ENCODE measurements at regions not wholly inside any gene's neighbourhood (a gene's known extent, or its start where the extent isn't known, plus 50 kb on each side); places are given as distances from the start of the nearest gene placed in this dataset.

DNA sequence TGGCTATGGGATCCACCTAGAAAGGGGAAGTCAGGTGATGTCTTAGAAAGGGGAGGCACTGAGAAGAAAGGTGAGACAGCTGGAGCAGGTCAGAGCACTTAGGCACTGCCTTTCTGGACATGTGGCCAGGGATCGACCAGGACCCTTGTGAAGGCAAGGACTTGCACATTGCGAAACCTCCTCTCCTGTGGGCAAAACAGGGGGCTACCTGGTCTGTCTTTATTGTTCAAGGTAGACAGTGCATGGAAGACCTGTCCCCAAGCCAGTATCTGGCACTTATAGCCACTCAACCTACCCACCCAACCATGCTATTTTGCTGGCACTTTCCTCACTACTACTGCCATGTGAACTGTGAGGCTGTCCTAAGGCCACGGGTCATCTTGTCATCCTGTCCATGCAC, 67.2 kb downstream of the NAV1 start (continued):
- TF ChIP-seq KDM1A (IDR thresholded peaks at IDR 0.05; ENCODE audit: borderline replicate concordance), result no peak

DNA sequence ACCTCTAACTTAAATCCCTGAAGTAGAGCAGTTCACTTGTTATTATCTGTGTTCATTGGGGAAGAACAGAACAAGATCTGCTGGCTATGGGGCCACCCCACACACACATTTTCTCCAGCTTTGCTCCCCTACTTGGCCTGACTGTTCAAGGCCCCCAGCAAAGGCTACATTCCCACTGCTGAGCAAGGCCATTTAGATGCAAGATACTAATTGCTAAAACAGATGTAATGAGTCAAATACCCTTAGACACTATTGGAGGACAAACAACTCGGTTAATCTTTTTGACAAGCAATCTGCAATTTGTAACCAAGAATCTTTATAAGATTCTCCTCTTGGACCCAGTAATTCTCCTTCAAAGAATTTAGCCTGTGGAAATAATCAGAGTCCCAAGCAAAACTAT, 67.7 kb downstream of the NAV1 start:
- WGBS (ENCODE audit: insufficient coverage, insufficient replicate concordance, low lambda C conversion rate, missing lambda C conversion rate), result 4% methylated on average over 1 of the region's 1 CpG
- no peaks in the 10 kb centered on the region for H3K36me3 ChIP-seq (ENCODE audit: control insufficient read depth in 2 of 2, insufficient read depth in 2 of 2, low read length in 1 of 2)
- DNase-seq (ENCODE audit: low read depth, low spot score) (no peak), FAIRE-seq (no peak), ATAC-seq (no peak)
- no peaks in the 10 kb centered on the region for H4K20me1 ChIP-seq (ENCODE audit: control insufficient read depth, insufficient read depth)
- no peak overlapping the region for H2AFZ ChIP-seq (ENCODE audit: control insufficient read depth, low read depth, low read length)
- no peaks in the 10 kb centered on the region for H3K79me2 ChIP-seq (ENCODE audit: control insufficient read depth, insufficient read depth, low read length)
- ChIA-PET RAD21 (ENCODE audit: unreplicated experiment) (no interaction called here), CTCF (no interaction called here), SMC1A (ENCODE audit: uncharacterized antibody, unreplicated experiment) (no interaction called here), POLR2A (no interaction called here)
- in situ Hi-C loops (cut with MboI) (no loop called here), intact Hi-C loops (cut with micrococcal nuclease; ENCODE audit: unreplicated experiment) (no loop called here)
- H3K27ac ChIP-seq (ENCODE audit: control insufficient read depth, insufficient read depth), result no peak overlapping the region
- no peak overlapping the region for H3K4me3 ChIP-seq
- no peak overlapping the region for H3K9ac ChIP-seq (ENCODE audit: control insufficient read depth, insufficient read depth, low read length)
- BruUV-seq (replicated peaks), result no TSS peak
- TF ChIP-seq TAF1 (IDR thresholded peaks at IDR 0.05; ENCODE audit: borderline replicate concordance, low read depth, low read length) (no peak), FOXK2 (IDR thresholded peaks at IDR 0.05) (no peak), LARP7 (IDR thresholded peaks at IDR 0.05) (no peak), KLF5 (IDR thresholded peaks at IDR 0.05; ENCODE audit: partially characterized antibody) (no peak), NFYB (IDR thresholded peaks at IDR 0.05; ENCODE audit: insufficient read depth, low read depth, low read length) (no peak), TBL1XR1 (IDR thresholded peaks at IDR 0.05; ENCODE audit: low read depth, low read length) (no peak)
- TF ChIP-seq, protein P1, sequence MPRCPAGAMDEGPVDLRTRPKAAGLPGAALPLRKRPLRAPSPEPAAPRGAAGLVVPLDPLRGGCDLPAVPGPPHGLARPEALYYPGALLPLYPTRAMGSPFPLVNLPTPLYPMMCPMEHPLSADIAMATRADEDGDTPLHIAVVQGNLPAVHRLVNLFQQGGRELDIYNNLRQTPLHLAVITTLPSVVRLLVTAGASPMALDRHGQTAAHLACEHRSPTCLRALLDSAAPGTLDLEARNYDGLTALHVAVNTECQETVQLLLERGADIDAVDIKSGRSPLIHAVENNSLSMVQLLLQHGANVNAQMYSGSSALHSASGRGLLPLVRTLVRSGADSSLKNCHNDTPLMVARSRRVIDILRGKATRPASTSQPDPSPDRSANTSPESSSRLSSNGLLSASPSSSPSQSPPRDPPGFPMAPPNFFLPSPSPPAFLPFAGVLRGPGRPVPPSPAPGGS (IDR thresholded peaks at IDR 0.05; ENCODE audit: borderline replicate concordance, insufficient read depth, low read depth, low read length, poor library complexity, severe bottlenecking), result no peak
- TF ChIP-seq, protein P2, sequence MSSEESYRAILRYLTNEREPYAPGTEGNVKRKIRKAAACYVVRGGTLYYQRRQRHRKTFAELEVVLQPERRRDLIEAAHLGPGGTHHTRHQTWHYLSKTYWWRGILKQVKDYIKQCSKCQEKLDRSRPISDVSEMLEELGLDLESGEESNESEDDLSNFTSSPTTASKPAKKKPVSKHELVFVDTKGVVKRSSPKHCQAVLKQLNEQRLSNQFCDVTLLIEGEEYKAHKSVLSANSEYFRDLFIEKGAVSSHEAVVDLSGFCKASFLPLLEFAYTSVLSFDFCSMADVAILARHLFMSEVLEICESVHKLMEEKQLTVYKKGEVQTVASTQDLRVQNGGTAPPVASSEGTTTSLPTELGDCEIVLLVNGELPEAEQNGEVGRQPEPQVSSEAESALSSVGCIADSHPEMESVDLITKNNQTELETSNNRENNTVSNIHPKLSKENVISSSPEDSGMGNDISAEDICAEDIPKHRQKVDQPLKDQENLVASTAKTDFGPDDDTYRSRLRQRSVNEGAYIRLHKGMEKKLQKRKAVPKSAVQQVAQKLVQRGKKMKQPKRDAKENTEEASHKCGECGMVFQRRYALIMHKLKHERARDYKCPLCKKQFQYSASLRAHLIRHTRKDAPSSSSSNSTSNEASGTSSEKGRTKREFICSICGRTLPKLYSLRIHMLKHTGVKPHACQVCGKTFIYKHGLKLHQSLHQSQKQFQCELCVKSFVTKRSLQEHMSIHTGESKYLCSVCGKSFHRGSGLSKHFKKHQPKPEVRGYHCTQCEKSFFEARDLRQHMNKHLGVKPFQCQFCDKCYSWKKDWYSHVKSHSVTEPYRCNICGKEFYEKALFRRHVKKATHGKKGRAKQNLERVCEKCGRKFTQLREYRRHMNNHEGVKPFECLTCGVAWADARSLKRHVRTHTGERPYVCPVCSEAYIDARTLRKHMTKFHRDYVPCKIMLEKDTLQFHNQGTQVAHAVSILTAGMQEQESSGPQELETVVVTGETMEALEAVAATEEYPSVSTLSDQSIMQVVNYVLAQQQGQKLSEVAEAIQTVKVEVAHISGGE (CRISPR knock-in tag; IDR thresholded peaks at IDR 0.05), result no peak
- no peaks in the 10 kb centered on the region; a peak in 2 of 4 replicates for H3K27me3 ChIP-seq (replicated peaks in 1 of 2; ENCODE audit: control insufficient read depth in 2 of 2, insufficient read depth in 2 of 2, low read length in 1 of 2)
- no peak overlapping the region for H3K4me2 ChIP-seq (ENCODE audit: control insufficient read depth, insufficient read depth)
- no peaks in the 10 kb centered on the region for H3K4me1 ChIP-seq (ENCODE audit: control insufficient read depth, insufficient read depth, low read length)
- no peaks in the 10 kb centered on the region for H3K9me3 ChIP-seq (replicated peaks; ENCODE audit: control insufficient read depth, insufficient read depth, low read length)

Data from GM12878 (cell line).